ENCODE measurements at regions not wholly inside any gene's neighbourhood (a gene's known extent, or its start where the extent isn't known, plus 50 kb on each side); places are given as distances from the start of the nearest gene placed in this dataset.

- TF ChIP-seq, protein P1, sequence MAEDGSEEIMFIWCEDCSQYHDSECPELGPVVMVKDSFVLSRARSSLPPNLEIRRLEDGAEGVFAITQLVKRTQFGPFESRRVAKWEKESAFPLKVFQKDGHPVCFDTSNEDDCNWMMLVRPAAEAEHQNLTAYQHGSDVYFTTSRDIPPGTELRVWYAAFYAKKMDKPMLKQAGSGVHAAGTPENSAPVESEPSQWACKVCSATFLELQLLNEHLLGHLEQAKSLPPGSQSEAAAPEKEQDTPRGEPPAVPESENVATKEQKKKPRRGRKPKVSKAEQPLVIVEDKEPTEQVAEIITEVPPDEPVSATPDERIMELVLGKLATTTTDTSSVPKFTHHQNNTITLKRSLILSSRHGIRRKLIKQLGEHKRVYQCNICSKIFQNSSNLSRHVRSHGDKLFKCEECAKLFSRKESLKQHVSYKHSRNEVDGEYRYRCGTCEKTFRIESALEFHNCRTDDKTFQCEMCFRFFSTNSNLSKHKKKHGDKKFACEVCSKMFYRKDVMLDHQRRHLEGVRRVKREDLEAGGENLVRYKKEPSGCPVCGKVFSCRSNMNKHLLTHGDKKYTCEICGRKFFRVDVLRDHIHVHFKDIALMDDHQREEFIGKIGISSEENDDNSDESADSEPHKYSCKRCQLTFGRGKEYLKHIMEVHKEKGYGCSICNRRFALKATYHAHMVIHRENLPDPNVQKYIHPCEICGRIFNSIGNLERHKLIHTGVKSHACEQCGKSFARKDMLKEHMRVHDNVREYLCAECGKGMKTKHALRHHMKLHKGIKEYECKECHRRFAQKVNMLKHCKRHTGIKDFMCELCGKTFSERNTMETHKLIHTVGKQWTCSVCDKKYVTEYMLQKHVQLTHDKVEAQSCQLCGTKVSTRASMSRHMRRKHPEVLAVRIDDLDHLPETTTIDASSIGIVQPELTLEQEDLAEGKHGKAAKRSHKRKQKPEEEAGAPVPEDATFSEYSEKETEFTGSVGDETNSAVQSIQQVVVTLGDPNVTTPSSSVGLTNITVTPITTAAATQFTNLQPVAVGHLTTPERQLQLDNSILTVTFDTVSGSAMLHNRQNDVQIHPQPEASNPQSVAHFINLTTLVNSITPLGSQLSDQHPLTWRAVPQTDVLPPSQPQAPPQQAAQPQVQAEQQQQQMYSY (CRISPR knock-in tag; IDR thresholded peaks at IDR 0.05) = no peak
- TF ChIP-seq PRRX2 (CRISPR knock-in tag; IDR thresholded peaks at IDR 0.05) (no peak), EMX1 (CRISPR knock-in tag; IDR thresholded peaks at IDR 0.05) (no peak), MYBL2 (CRISPR knock-in tag; IDR thresholded peaks at IDR 0.05) (no peak), CREB1 (CRISPR knock-in tag; IDR thresholded peaks at IDR 0.05) (no peak), ELF4 (CRISPR knock-in tag; IDR thresholded peaks at IDR 0.05; ENCODE audit: low read depth) (no peak), FOXK1 (CRISPR knock-in tag; IDR thresholded peaks at IDR 0.05) (no peak)
Measured at GRCh38 chr5:100004969-100005368, 530.2 kb upstream of the FAM174A start (continued).

DNA sequence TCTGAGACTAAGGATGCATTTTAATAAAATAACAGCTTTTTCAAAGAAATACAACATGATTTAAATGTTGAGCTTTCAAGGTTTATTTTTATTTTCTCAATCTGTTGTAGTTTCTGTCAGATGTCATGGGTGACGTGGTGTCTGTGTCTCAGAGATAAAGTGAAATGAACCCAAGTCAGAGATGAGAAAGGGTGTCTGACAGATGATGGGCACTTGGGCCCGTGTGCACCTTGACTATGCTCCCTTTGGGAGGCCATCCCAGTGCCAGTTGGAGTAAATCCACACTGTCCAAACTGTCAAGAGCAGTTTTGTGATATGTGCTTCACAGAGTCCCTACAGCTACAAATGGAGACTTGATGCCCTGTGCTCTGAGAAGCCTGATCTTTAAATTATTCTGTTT is 536.9 kb upstream of the FAM174A start:
- H3K4me1 Mint-ChIP-seq = no peaks in the 10 kb centered on the region
- no peak overlapping the region for H3K4me3 Mint-ChIP-seq
- CTCF ChIA-PET = no interaction called here
- ATAC-seq (no peak), DNase-seq (ENCODE audit: low spot score) (no peak)
- H3K9me3 Mint-ChIP-seq = peaks cover 5% of the 10 kb centered on the region
- TF ChIP-seq ZNF425 (CRISPR knock-in tag; conservative IDR thresholded peaks at IDR 0.05) (no peak), KAT7 (CRISPR knock-in tag; IDR thresholded peaks at IDR 0.05; ENCODE audit: borderline replicate concordance) (no peak), AR (CRISPR knock-in tag; IDR thresholded peaks at IDR 0.05) (no peak), ZSCAN18 (CRISPR knock-in tag; IDR thresholded peaks at IDR 0.05) (no peak), SMAD3 (CRISPR knock-in tag; IDR thresholded peaks at IDR 0.05; ENCODE audit: borderline replicate concordance) (no peak), PREB (CRISPR knock-in tag; IDR thresholded peaks at IDR 0.05; ENCODE audit: borderline replicate concordance) (no peak), OVOL2 (CRISPR knock-in tag; IDR thresholded peaks at IDR 0.05; ENCODE audit: borderline replicate concordance) (no peak), NR2C2 (CRISPR knock-in tag; IDR thresholded peaks at IDR 0.05) (no peak), JUN (CRISPR knock-in tag; IDR thresholded peaks at IDR 0.05) (no peak), ATF3 (CRISPR knock-in tag; conservative IDR thresholded peaks at IDR 0.05) (no peak), E2F4 (CRISPR knock-in tag; IDR thresholded peaks at IDR 0.05; ENCODE audit: borderline replicate concordance, low read depth) (no peak)
- TF ChIP-seq, protein P2, sequence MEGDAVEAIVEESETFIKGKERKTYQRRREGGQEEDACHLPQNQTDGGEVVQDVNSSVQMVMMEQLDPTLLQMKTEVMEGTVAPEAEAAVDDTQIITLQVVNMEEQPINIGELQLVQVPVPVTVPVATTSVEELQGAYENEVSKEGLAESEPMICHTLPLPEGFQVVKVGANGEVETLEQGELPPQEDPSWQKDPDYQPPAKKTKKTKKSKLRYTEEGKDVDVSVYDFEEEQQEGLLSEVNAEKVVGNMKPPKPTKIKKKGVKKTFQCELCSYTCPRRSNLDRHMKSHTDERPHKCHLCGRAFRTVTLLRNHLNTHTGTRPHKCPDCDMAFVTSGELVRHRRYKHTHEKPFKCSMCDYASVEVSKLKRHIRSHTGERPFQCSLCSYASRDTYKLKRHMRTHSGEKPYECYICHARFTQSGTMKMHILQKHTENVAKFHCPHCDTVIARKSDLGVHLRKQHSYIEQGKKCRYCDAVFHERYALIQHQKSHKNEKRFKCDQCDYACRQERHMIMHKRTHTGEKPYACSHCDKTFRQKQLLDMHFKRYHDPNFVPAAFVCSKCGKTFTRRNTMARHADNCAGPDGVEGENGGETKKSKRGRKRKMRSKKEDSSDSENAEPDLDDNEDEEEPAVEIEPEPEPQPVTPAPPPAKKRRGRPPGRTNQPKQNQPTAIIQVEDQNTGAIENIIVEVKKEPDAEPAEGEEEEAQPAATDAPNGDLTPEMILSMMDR (IDR thresholded peaks at IDR 0.05) = no peak
- H3K27me3 Mint-ChIP-seq (ENCODE audit: low read depth) = no peaks in the 10 kb centered on the region; the same call in 1 of the 2 replicates
- POLR2A ChIA-PET = no interaction called here
- H3K27ac Mint-ChIP-seq = no peak overlapping the region
- H3K36me3 Mint-ChIP-seq = no peaks in the 10 kb centered on the region

All from WTC11 (cell line).